ENCODE measurements at regions not wholly inside any gene's neighbourhood (a gene's known extent, or its start where the extent isn't known, plus 50 kb on each side); places are given as distances from the start of the nearest gene placed in this dataset.

DNA sequence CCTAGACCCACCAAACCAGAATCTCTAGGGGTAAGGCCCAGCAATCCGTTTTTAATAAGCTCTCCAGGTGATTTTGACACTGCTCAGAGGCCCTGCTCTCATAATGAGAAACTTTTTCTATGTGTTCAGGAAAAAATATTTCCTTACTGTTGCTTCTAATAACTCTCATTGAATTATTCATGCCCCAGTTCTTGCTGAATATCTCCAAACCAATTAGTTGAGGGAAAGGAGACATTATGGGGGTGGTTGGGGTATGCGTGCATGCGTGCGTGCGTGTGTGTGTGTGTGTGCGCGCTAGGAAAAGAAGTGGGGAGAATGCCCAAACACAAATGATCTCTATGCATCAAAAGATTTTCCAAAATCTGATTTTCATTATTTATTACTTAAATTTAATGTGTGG is 411.4 kb downstream of the PIK3R1 start:
- TF ChIP-seq FOXP2 (optimal IDR thresholded peaks at IDR 0.05; ENCODE audit: borderline replicate concordance, extremely low read depth, extremely low read length, insufficient read depth) (no peak), SIN3A (IDR thresholded peaks at IDR 0.05; ENCODE audit: borderline replicate concordance, insufficient read depth, low read length) (no peak), POLR2AphosphoS5 (IDR thresholded peaks at IDR 0.05; ENCODE audit: low read depth, low read length) (no peak)
- TF ChIP-seq, protein P1, sequence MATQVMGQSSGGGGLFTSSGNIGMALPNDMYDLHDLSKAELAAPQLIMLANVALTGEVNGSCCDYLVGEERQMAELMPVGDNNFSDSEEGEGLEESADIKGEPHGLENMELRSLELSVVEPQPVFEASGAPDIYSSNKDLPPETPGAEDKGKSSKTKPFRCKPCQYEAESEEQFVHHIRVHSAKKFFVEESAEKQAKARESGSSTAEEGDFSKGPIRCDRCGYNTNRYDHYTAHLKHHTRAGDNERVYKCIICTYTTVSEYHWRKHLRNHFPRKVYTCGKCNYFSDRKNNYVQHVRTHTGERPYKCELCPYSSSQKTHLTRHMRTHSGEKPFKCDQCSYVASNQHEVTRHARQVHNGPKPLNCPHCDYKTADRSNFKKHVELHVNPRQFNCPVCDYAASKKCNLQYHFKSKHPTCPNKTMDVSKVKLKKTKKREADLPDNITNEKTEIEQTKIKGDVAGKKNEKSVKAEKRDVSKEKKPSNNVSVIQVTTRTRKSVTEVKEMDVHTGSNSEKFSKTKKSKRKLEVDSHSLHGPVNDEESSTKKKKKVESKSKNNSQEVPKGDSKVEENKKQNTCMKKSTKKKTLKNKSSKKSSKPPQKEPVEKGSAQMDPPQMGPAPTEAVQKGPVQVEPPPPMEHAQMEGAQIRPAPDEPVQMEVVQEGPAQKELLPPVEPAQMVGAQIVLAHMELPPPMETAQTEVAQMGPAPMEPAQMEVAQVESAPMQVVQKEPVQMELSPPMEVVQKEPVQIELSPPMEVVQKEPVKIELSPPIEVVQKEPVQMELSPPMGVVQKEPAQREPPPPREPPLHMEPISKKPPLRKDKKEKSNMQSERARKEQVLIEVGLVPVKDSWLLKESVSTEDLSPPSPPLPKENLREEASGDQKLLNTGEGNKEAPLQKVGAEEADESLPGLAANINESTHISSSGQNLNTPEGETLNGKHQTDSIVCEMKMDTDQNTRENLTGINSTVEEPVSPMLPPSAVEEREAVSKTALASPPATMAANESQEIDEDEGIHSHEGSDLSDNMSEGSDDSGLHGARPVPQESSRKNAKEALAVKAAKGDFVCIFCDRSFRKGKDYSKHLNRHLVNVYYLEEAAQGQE (IDR thresholded peaks at IDR 0.05; ENCODE audit: insufficient read depth in 1 of 2, low read depth in 2 of 2, low read length in 2 of 2): no peak

Data from PFSK-1 (cell line).